ENCODE measurements at regions not wholly inside any gene's neighbourhood (a gene's known extent, or its start where the extent isn't known, plus 50 kb on each side); places are given as distances from the start of the nearest gene placed in this dataset.
"Not testable (repeated sequence)": the region's sequence is repeated elsewhere in the genome, so short reads cannot be mapped to it uniquely, and the experiment has no call there.

DNA sequence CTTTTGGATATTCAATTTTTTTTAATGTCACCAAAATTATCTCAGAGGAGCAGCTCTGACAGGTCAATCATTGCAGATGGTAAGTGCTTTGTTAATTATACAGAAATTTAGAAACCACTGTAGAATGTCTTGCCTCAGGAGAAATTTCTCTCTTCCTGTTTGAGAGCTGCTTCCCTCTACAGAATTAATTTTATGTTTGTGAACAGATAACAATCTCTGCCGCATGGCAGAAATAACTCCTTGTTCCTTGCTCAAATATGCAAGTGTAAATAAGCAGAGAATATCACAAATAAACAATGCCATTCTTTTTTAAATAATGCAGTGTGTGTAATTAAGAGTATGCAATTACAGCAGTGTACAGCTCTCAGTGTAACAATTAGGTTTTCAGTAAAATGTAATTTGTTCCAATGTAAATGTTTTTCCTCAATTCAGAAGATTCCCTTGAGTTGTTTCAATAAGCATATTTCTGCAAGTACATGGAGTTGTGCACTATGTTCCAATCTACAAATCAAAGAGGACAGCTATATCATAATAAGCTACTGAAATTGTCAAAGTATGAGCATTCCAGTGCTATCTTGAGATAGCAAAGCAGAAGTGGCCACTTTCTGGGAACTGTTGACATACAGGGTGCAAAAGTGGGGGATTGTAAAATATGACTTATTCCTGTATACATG is 1012.8 kb downstream of the MAT2B start:
- H3K4me3 ChIP-seq (ENCODE audit: low read length): no peak overlapping the region
- ATAC-seq: no peak
- TF ChIP-seq CTCF (IDR thresholded peaks at IDR 0.05): no peak
- Mint-ChIP-seq H3K36me3 (no peaks in the 10 kb centered on the region), H3K27me3 (ENCODE audit: low read depth in 2 of 2) (no peaks in the 10 kb centered on the region), H3K4me3 (no peak overlapping the region), H3K4me1 (no peaks in the 10 kb centered on the region), H3K27ac (no peak overlapping the region), H3K9me3 (peaks cover 0 to 8% of the 10 kb centered on the region in 2 donors)
- no peaks in the 10 kb centered on the region for H3K27me3 ChIP-seq (ENCODE audit: control insufficient read depth, insufficient read depth, low read length)
- WGBS (ENCODE audit: insufficient coverage): no CpG with 5 or more reads among the region's 1 CpG
- intact Hi-C loops (cut with micrococcal nuclease): no loop called here
- H3K4me1 ChIP-seq (ENCODE audit: control insufficient read depth, insufficient read depth, low read length): no peaks in the 10 kb centered on the region
- DNase-seq: no peak
- H3K9me3 ChIP-seq (ENCODE audit: control insufficient read depth, insufficient read depth, low read length): no peaks in the 10 kb centered on the region
- no peaks in the 10 kb centered on the region for H3K36me3 ChIP-seq (ENCODE audit: control insufficient read depth, insufficient read depth, low read length)
- no peak overlapping the region for H3K27ac ChIP-seq (ENCODE audit: low read length)

- Histone ChIP-seq H3K4me3 (ENCODE audit: low read length) (no peak overlapping the region), H3K27me3 (ENCODE audit: control insufficient read depth, insufficient read depth, low read length) (no peaks in the 10 kb centered on the region), H3K36me3 (ENCODE audit: control insufficient read depth, insufficient read depth, low read length) (no peaks in the 10 kb centered on the region), H3K4me1 (ENCODE audit: control insufficient read depth, insufficient read depth, low read length) (no peaks in the 10 kb centered on the region), H3K27ac (ENCODE audit: low read length) (no peak overlapping the region), H3K9me3 (ENCODE audit: control insufficient read depth, insufficient read depth, low read length) (no peaks in the 10 kb centered on the region)
- Mint-ChIP-seq H3K27ac (no peak overlapping the region), H3K4me3 (no peak overlapping the region), H3K36me3 (no peaks in the 10 kb centered on the region), H3K9me3 (peaks cover 0 to 8% of the 10 kb centered on the region in 2 donors), H3K27me3 (ENCODE audit: low read depth in 2 of 2) (no peaks in the 10 kb centered on the region), H3K4me1 (no peaks in the 10 kb centered on the region)
- DNase-seq (no peak), ATAC-seq (no peak)
- TF ChIP-seq CTCF (IDR thresholded peaks at IDR 0.05): no peak
- intact Hi-C loops (cut with micrococcal nuclease): no loop called here
- 85% methylated on average over 4 of the region's 4 CpGs for WGBS (ENCODE audit: insufficient coverage)
Measured at GRCh38 chr5:164518741-164519080, 1013.3 kb downstream of the MAT2B start.

- intact Hi-C loops (cut with micrococcal nuclease): no loop called here
- TF ChIP-seq CTCF (IDR thresholded peaks at IDR 0.05): no peak
- Histone ChIP-seq H3K27ac (ENCODE audit: low read length) (no peak overlapping the region), H3K4me3 (ENCODE audit: low read length) (no peak overlapping the region), H3K9me3 (ENCODE audit: control insufficient read depth, insufficient read depth, low read length) (no peaks in the 10 kb centered on the region), H3K27me3 (ENCODE audit: control insufficient read depth, insufficient read depth, low read length) (no peaks in the 10 kb centered on the region), H3K4me1 (ENCODE audit: control insufficient read depth, insufficient read depth, low read length) (no peaks in the 10 kb centered on the region), H3K36me3 (ENCODE audit: control insufficient read depth, insufficient read depth, low read length) (no peaks in the 10 kb centered on the region)
- WGBS (ENCODE audit: insufficient coverage): 10% methylated on average over 1 of the region's 4 CpGs
- no peak for ATAC-seq
- Mint-ChIP-seq H3K4me1 (no peaks in the 10 kb centered on the region), H3K36me3 (no peaks in the 10 kb centered on the region), H3K9me3 (peaks cover 3 to 5% of the 10 kb centered on the region in 2 donors), H3K27me3 (ENCODE audit: low read depth in 2 of 2) (no peaks in the 10 kb centered on the region), H3K27ac (no peak overlapping the region), H3K4me3 (no peak overlapping the region)
- DNase-seq: no peak
Measured at GRCh38 chr5:164532235-164532900, 1026.9 kb downstream of the MAT2B start.

GRCh38 chr5:164533426-164533825 is 1028.0 kb downstream of the MAT2B start:
- H3K27ac Mint-ChIP-seq; ATAC-seq; DNase-seq; H3K4me3 Mint-ChIP-seq; H3K27me3 ChIP-seq (ENCODE audit: control insufficient read depth, insufficient read depth, low read length); H3K36me3 ChIP-seq (ENCODE audit: control insufficient read depth, insufficient read depth, low read length); H3K27ac ChIP-seq (ENCODE audit: low read length); H3K27me3 Mint-ChIP-seq (ENCODE audit: low read depth in 2 of 2); H3K4me3 ChIP-seq (ENCODE audit: low read length); intact Hi-C loops (cut with micrococcal nuclease); H3K4me1 Mint-ChIP-seq; H3K36me3 Mint-ChIP-seq; H3K9me3 Mint-ChIP-seq; H3K4me1 ChIP-seq (ENCODE audit: control insufficient read depth, insufficient read depth, low read length); H3K9me3 ChIP-seq (ENCODE audit: control insufficient read depth, insufficient read depth, low read length): not testable (repeated sequence)
- WGBS (ENCODE audit: insufficient coverage): 90% methylated on average over 6 of the region's 7 CpGs

Data from natural killer cell (primary cell).